ENCODE measurements at regions not wholly inside any gene's neighbourhood (a gene's known extent, or its start where the extent isn't known, plus 50 kb on each side); places are given as distances from the start of the nearest gene placed in this dataset.

DNA sequence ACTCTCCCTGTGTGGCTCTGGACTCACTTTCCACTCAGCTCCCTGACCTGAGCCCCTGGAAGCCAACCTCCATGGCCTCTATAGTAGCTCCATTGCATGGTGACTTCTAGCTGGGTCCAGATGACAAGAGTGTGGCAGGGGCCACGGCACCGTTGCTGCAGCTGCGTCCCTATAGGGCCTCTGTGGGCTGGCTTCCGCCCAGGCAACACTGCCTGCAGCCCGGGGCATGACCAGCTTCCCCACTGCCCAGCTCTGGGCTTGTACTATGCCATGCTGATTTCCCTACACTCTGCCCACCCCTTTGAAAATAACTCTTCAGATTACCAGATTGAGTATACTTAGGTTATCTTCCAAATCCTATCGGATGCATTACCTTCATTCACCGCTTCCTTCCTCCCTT is 73.8 kb upstream of the NEURL1B start:
- TF ChIP-seq, protein P1, sequence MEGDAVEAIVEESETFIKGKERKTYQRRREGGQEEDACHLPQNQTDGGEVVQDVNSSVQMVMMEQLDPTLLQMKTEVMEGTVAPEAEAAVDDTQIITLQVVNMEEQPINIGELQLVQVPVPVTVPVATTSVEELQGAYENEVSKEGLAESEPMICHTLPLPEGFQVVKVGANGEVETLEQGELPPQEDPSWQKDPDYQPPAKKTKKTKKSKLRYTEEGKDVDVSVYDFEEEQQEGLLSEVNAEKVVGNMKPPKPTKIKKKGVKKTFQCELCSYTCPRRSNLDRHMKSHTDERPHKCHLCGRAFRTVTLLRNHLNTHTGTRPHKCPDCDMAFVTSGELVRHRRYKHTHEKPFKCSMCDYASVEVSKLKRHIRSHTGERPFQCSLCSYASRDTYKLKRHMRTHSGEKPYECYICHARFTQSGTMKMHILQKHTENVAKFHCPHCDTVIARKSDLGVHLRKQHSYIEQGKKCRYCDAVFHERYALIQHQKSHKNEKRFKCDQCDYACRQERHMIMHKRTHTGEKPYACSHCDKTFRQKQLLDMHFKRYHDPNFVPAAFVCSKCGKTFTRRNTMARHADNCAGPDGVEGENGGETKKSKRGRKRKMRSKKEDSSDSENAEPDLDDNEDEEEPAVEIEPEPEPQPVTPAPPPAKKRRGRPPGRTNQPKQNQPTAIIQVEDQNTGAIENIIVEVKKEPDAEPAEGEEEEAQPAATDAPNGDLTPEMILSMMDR (IDR thresholded peaks at IDR 0.05) = no peak
- TF ChIP-seq POLR2AphosphoS5 (IDR thresholded peaks at IDR 0.05; ENCODE audit: low read depth, low read length) (no peak), TCF7L2 (IDR thresholded peaks at IDR 0.05; ENCODE audit: low read depth, low read length) (no peak), SIN3A (IDR thresholded peaks at IDR 0.05; ENCODE audit: borderline replicate concordance, insufficient read depth, low read depth, low read length) (no peak)
- TF ChIP-seq, protein P2, sequence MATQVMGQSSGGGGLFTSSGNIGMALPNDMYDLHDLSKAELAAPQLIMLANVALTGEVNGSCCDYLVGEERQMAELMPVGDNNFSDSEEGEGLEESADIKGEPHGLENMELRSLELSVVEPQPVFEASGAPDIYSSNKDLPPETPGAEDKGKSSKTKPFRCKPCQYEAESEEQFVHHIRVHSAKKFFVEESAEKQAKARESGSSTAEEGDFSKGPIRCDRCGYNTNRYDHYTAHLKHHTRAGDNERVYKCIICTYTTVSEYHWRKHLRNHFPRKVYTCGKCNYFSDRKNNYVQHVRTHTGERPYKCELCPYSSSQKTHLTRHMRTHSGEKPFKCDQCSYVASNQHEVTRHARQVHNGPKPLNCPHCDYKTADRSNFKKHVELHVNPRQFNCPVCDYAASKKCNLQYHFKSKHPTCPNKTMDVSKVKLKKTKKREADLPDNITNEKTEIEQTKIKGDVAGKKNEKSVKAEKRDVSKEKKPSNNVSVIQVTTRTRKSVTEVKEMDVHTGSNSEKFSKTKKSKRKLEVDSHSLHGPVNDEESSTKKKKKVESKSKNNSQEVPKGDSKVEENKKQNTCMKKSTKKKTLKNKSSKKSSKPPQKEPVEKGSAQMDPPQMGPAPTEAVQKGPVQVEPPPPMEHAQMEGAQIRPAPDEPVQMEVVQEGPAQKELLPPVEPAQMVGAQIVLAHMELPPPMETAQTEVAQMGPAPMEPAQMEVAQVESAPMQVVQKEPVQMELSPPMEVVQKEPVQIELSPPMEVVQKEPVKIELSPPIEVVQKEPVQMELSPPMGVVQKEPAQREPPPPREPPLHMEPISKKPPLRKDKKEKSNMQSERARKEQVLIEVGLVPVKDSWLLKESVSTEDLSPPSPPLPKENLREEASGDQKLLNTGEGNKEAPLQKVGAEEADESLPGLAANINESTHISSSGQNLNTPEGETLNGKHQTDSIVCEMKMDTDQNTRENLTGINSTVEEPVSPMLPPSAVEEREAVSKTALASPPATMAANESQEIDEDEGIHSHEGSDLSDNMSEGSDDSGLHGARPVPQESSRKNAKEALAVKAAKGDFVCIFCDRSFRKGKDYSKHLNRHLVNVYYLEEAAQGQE (IDR thresholded peaks at IDR 0.05; ENCODE audit: insufficient read depth in 1 of 2, low read depth in 2 of 2, low read length in 1 of 2) = no peak

Data from Panc1 (cell line).